ENCODE measurements at regions not wholly inside any gene's neighbourhood (a gene's known extent, or its start where the extent isn't known, plus 50 kb on each side); places are given as distances from the start of the nearest gene placed in this dataset.

DNA sequence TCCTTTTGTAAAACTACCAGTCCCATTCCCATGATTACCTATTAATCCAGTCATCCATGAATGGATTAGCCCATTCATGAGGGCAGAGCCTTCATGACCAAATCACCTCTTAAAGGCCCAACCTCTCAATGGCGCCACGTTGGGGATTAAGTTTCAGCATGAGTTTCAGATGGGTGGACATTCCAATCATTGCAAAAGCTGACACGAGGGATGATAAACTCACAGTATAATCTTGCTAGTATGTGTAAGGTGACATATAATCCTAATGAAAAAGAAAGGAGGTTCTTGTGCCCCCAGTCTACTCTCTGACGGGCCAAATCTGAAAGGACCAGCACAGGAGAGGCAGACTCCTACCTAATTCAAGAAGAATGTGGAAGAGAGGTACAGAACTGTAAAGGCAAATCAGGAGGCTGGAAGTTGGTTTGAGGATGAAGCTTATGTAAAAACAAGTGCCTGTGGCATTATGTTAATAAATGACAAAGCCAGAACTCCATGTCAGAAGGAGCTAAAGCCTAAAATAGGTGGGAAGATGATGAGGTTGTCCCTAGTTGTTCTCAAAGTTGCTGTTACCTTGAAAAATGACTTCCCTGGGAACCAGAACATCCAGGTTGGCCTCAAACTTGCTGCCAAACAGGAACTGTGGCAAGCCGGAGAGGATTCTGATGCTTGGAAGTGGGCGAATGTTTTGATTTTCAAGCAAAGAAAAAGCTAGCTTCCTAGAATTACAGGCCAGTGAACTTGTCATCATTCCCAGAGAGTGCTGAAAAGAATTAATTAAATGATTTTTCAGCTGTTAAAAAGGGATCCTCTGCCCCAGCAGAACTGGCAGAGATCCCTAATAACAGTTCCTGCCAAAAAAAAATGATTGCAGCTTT, 106.5 kb upstream of the TIAM2 start:
- Histone ChIP-seq H3K4me1 (ENCODE audit: control insufficient read depth in 1 of 2, insufficient read depth in 2 of 2, low read length in 2 of 2) (no peaks in the 10 kb centered on the region), H3K4me2 (replicated peaks; ENCODE audit: extremely low read depth, low read length, poor library complexity, severe bottlenecking) (no peak overlapping the region), H3K9me3 (replicated peaks in 1 of 2; ENCODE audit: control insufficient read depth in 1 of 2, insufficient read depth in 1 of 2, low read length in 2 of 2) (no peaks in the 10 kb centered on the region), H3K4me3 (replicated peaks in 1 of 3; ENCODE audit: low read depth in 2 of 3, low read length in 3 of 3) (no peak overlapping the region), H3K9ac (ENCODE audit: insufficient read depth, low read length, poor library complexity, severe bottlenecking) (no peak overlapping the region), H3K36me3 (replicated peaks in 1 of 2; ENCODE audit: control insufficient read depth in 1 of 2, insufficient read depth in 2 of 2, low read length in 2 of 2) (no peaks in the 10 kb centered on the region), H3K27ac (ENCODE audit: low read depth in 1 of 2, low read length in 2 of 2) (no peak overlapping the region), H4K20me1 (ENCODE audit: insufficient read depth, low read length) (no peaks in the 10 kb centered on the region), H3K27me3 (ENCODE audit: control insufficient read depth in 2 of 2, insufficient read depth in 2 of 2, low read length in 2 of 2) (no peaks in the 10 kb centered on the region), H2AFZ (ENCODE audit: insufficient read depth, low read depth, low read length, poor library complexity, severe bottlenecking) (no peak overlapping the region), H3K79me2 (ENCODE audit: insufficient read depth, low read length) (no peaks in the 10 kb centered on the region)
- Mint-ChIP-seq H3K9me3 (peaks cover 0 to 4% (median 0%) of the 10 kb centered on the region in 7 donors), H3K27ac (peak overlapping the region in 2 of 7 donors; percentile 38 to 61), H3K27me3 (ENCODE audit: low read depth in 3 of 3) (no peaks in the 10 kb centered on the region), H3K4me1 (no peaks in the 10 kb centered on the region), H3K4me3 (no peak overlapping the region), H3K36me3 (peaks cover 4 to 9% of the 10 kb centered on the region in 2 donors)
- intact Hi-C loops (cut with micrococcal nuclease): no loop called here
- WGBS (ENCODE audit: insufficient coverage): 100% methylated on average over 3 of the region's 6 CpGs
- no peak for TF ChIP-seq CTCF (IDR thresholded peaks at IDR 0.05)
- no peak for DNase-seq

DNA sequence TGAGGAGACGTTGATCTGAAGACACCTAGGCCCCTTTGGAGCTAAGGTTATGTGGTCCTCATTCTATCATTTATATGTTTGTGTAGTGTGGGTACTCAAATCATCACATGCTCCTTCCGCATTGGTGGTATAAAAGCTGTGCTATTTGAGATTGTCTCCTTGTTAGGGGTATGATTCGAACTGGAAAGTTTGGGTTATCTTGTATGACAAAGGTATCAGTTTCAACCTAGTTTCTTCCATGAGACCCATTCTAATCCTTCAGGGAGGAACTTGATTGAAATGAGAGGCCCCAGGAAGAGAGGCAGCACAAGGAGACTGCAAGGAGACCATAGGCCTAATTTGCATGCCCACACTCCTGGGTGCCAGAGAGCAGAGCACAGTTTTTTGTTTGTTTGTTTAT, 104.2 kb upstream of the TIAM2 start:
- Histone ChIP-seq H4K20me1 (ENCODE audit: insufficient read depth, low read length) (no peaks in the 10 kb centered on the region), H3K9ac (ENCODE audit: insufficient read depth, low read length, poor library complexity, severe bottlenecking) (no peak overlapping the region), H3K9me3 (replicated peaks in 1 of 2; ENCODE audit: control insufficient read depth in 1 of 2, insufficient read depth in 1 of 2, low read length in 2 of 2) (no peaks in the 10 kb centered on the region), H3K4me2 (replicated peaks; ENCODE audit: extremely low read depth, low read length, poor library complexity, severe bottlenecking) (no peak overlapping the region), H3K79me2 (ENCODE audit: insufficient read depth, low read length) (no peaks in the 10 kb centered on the region), H3K4me1 (ENCODE audit: control insufficient read depth in 1 of 2, insufficient read depth in 2 of 2, low read length in 2 of 2) (peaks cover 0 to 5% of the 10 kb centered on the region in 2 donors), H3K4me3 (replicated peaks in 1 of 3; ENCODE audit: low read depth in 2 of 3, low read length in 3 of 3) (no peak overlapping the region), H3K27me3 (ENCODE audit: control insufficient read depth in 2 of 2, insufficient read depth in 2 of 2, low read length in 2 of 2) (no peaks in the 10 kb centered on the region), H3K27ac (ENCODE audit: low read depth in 1 of 2, low read length in 2 of 2) (no peak overlapping the region), H3K36me3 (replicated peaks in 1 of 2; ENCODE audit: control insufficient read depth in 1 of 2, insufficient read depth in 2 of 2, low read length in 2 of 2) (no peaks in the 10 kb centered on the region), H2AFZ (ENCODE audit: insufficient read depth, low read depth, low read length, poor library complexity, severe bottlenecking) (no peak overlapping the region)
- no peak for TF ChIP-seq CTCF (IDR thresholded peaks at IDR 0.05)
- no peak overlapping the region for H3K27ac Mint-ChIP-seq
- H3K9me3 Mint-ChIP-seq: no peaks in the 10 kb centered on the region
- no peak for DNase-seq
- H3K4me1 Mint-ChIP-seq: peaks cover 8% of the 10 kb centered on the region
- intact Hi-C loops (cut with micrococcal nuclease): no loop called here
- no peak overlapping the region for H3K4me3 Mint-ChIP-seq
- peaks cover 8 to 9% of the 10 kb centered on the region in 2 donors for H3K36me3 Mint-ChIP-seq
- H3K27me3 Mint-ChIP-seq (ENCODE audit: low read depth in 3 of 3): no peaks in the 10 kb centered on the region
- WGBS (ENCODE audit: insufficient coverage): no CpG with 5 or more reads among the region's 3 CpGs

All from CD14-positive monocyte (primary cell).